Hepatocyte (in vitro differentiated cells): ENCODE measurements at regions not wholly inside any gene's neighbourhood (a gene's known extent, or its start where the extent isn't known, plus 50 kb on each side); places are given as distances from the start of the nearest gene placed in this dataset.

Experiments
- EZH2 ChIP-seq: fragments of 200-600 bp; sonication (generic); IDR thresholded peaks from 2 replicates; pipeline ENCODE4 v1.6.1; 2016; ENCODE audit warnings: antibody characterized with exemption, mild to moderate bottlenecking, borderline replicate concordance
- TF ChIP-seq, protein P1 (sequence below): fragments of 200-600 bp; sonication (generic); IDR thresholded peaks from 2 replicates; pipeline ENCODE4 v1.5.1; 2016; ENCODE audit warnings: antibody characterized with exemption, mild to moderate bottlenecking; ENCODE audit not compliant: poor library complexity

DNA sequence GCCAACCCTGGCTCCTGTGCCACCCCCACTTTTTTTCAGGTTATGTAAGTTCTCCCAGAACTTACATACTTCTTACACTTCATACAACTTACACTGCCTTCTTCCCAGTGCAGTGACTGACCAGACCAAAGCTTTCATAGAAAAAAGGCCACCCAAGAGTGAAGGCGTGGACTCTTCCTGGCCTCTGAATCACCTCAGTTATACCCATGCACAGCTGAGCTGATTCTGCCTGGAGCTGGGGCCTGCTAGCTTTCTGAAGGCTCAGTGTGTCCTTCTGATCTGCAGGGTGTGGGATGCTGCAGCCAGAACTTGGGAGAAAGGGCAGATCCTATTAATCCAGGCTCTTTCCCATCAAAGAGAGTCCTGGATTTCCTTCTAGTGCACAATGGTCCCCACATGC, 216.1 kb downstream of the TTC32 start:
- TF ChIP-seq, protein P1, sequence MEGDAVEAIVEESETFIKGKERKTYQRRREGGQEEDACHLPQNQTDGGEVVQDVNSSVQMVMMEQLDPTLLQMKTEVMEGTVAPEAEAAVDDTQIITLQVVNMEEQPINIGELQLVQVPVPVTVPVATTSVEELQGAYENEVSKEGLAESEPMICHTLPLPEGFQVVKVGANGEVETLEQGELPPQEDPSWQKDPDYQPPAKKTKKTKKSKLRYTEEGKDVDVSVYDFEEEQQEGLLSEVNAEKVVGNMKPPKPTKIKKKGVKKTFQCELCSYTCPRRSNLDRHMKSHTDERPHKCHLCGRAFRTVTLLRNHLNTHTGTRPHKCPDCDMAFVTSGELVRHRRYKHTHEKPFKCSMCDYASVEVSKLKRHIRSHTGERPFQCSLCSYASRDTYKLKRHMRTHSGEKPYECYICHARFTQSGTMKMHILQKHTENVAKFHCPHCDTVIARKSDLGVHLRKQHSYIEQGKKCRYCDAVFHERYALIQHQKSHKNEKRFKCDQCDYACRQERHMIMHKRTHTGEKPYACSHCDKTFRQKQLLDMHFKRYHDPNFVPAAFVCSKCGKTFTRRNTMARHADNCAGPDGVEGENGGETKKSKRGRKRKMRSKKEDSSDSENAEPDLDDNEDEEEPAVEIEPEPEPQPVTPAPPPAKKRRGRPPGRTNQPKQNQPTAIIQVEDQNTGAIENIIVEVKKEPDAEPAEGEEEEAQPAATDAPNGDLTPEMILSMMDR, result no peak
- no peak for TF ChIP-seq EZH2
